T-helper 2 cell treated with Interferon-gamma antibody and Interleukin-4, amounts not matched to agents 100 ng/mL and 5 ng/mL, for 36 hours (primary cell): ENCODE measurements at regions not wholly inside any gene's neighbourhood (a gene's known extent, or its start where the extent isn't known, plus 50 kb on each side); places are given as distances from the start of the nearest gene placed in this dataset.

Experiments
- intact Hi-C: fragments of 100-400 bp; cut with micrococcal nuclease; formaldehyde crosslinking; loops from one replicate; pipeline ENCODE4 v1.15.1; 2023

- intact Hi-C loops: no loop called here
Observed at GRCh38 chr5:89236900-89237299, 353.9 kb upstream of the MEF2C start.

- intact Hi-C loops: no loop called here
Observed at GRCh38 chr5:89233462-89233861, 350.5 kb upstream of the MEF2C start.

- intact Hi-C loops: no loop called here
Observed at GRCh38 chr5:89232139-89232603, 349.2 kb upstream of the MEF2C start.

DNA sequence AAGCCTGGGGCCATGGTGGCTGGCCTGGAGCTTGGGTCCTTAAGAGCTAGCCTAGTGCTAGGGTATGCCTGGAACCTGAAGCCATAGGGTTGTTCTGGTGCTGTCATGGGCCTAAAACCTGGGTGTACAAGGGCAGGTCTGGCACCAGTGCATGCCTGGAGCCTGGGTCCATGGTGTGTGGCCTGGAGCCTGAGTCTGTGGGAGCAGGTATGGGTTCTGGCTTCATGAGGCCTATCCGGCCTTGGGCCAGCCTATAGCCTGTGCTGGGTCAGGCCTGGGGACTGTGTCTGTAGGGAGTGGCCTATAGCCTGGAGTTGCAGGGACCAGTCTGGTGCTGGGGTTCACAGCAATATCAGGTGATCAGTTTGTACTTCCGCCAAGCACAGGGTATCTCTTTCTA lies 347.2 kb upstream of the MEF2C start:
- intact Hi-C loops: no loop called here

GRCh38 chr5:89229331-89230070 lies 346.5 kb upstream of the MEF2C start:
- intact Hi-C loops: no loop called here

GRCh38 chr5:89228355-89228754 lies 345.4 kb upstream of the MEF2C start:
- intact Hi-C loops: no loop called here

GRCh38 chr5:89218364-89218763 lies 335.4 kb upstream of the MEF2C start:
- intact Hi-C loops: no loop called here

DNA sequence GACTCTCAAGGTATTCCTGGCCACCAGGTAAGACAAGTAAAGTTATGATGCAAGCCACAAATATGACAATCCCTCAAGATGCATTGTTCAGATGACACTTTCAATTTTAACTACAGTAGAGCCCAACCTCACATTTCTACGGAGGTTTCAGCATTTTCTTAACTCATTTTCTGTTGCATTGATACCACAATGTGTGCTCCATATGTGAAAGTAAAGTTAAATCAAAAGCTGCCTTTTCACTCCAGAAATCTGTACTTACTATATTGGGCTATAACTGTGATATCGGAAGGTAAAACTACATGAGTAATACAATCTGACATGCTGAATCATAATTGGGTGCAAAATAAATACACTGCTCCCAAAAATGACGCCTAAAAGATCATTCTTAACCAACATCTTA lies 333.6 kb upstream of the MEF2C start:
- intact Hi-C loops: no loop called here

- intact Hi-C loops: no loop called here
Observed at GRCh38 chr5:89213573-89213972, 330.6 kb upstream of the MEF2C start.

GRCh38 chr5:89211836-89212235 lies 328.9 kb upstream of the MEF2C start:
- intact Hi-C loops: no loop called here

DNA sequence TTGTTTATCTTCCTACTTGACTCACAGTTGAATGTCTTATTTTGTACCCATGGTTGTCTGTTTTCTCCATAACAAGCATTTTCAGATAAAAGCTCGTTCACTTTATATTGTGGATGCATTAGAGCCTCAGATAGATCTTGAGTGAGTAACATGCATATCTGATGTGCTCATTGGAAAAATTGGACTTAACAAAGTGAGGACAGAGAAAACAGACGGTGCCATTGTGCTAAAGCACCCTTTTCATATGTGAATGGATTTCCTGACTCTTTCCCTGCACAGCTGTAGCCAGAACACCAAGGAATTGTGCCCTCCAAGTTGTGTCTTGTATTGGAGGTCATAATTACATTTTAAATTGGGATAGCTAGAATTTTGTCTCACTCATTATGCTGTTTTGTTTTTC lies 325.8 kb upstream of the MEF2C start:
- intact Hi-C loops: no loop called here

DNA sequence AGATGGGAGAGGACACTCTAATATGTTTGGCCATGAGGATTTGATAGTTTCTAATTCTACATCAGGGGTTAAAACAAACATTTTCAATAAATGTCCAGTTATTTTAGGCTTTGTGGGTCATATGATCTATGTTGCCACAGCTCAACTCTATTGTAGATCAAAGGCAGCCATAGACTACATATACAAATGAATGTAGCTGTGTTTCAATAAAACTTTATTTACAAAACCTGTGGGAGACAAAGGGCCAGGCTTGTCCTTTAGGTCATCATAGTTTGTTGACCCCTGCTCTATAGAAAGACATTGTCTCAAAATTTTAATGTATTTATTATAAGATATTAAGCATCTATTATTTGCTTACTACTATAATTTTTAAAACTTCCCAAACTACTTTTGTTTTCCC lies 325.4 kb upstream of the MEF2C start:
- intact Hi-C loops: no loop called here

- intact Hi-C loops: no loop called here
Observed at GRCh38 chr5:89204756-89205155, 321.8 kb upstream of the MEF2C start.

DNA sequence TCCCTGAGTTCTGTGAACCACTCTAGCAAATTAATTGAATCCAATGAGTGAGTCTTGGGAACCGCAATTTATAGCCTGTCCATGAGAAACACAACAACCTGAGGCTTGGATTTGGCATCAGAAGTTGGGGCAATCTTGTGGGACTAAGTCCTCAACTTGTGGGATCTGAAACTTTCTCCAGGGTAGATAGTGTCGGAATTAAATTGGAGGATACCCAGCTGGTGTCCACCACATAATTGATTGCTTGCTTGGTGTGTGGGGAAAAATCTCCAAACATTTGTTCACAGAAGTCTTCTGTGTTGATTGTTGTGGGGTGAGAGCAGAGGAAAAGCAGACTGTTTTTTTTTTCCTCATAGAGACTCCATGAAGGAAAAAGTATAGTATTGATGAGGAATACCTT lies 320.6 kb upstream of the MEF2C start:
- intact Hi-C loops: no loop called here

- intact Hi-C loops: no loop called here
Observed at GRCh38 chr5:89200899-89201298, 317.9 kb upstream of the MEF2C start.

- intact Hi-C loops: no loop called here
Observed at GRCh38 chr5:89199306-89199705, 316.3 kb upstream of the MEF2C start.

GRCh38 chr5:89191374-89191773 lies 308.4 kb upstream of the MEF2C start:
- intact Hi-C loops: no loop called here

GRCh38 chr5:89190515-89191265 lies 307.7 kb upstream of the MEF2C start:
- intact Hi-C loops: no loop called here

DNA sequence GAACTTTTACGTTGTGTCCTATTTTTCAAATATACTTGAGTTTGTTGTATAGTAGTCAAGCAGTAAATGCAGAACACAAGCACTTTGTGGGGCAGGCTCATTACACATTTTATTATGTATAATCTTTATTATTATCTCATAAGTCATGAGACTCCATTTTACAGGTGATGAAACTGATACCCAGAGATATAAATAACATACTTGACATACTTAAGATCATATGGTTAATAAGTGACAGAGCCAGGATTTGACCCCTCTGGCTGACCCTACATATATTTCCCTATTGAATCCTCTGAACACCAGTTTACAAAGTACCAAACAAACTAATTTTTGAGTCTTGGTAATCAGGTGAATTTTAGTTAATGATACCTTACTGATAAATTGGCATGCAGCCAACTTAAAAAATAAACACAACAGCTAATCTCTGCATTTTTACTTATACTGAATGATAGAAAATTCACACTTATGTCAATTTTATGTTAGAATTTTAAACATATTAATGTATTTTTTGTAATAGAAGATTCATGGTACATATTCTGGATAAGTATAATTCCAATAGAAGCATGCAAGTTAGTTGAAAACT lies 305.0 kb upstream of the MEF2C start:
- intact Hi-C loops: no loop called here

- intact Hi-C loops: no loop called here
Observed at GRCh38 chr5:89187268-89187667, 304.3 kb upstream of the MEF2C start.

DNA sequence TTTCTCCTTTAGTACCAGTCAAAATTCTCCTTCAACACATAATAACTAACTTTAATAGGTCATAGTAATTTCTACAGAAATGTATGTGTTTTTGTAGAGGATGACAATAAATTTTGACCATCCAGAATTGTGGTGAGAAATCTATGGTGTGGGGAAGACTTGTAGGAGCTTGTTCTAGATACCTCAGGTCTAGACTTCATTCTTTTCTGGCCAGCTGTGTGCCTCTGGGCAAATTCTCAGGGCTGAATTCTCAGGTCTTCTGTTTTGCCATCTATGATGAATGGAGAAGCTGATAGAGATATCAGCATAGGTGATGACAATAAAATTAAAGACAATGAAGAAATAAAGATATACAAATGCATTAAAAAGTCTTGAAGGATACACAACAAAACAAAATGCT lies 298.6 kb upstream of the MEF2C start:
- intact Hi-C loops: no loop called here

GRCh38 chr5:89179731-89180130 lies 296.7 kb upstream of the MEF2C start:
- intact Hi-C loops: no loop called here

GRCh38 chr5:89178541-89178940 lies 295.6 kb upstream of the MEF2C start:
- intact Hi-C loops: no loop called here
